UCSD-AML1 (cell line): ENCODE measurements at regions not wholly inside any gene's neighbourhood (a gene's known extent, or its start where the extent isn't known, plus 50 kb on each side); places are given as distances from the start of the nearest gene placed in this dataset.
"Not testable (repeated sequence)": the region's sequence is repeated elsewhere in the genome, so short reads cannot be mapped to it uniquely, and the experiment has no call there.

Source experiments
- DNase-seq: peaks from one replicate; lab custom pipeline; 2025; ENCODE audit not compliant: unreplicated experiment; lab: John Stamatoyannopoulos, UW

GRCh38 chrX:94329182-94329581 is 655.2 kb downstream of the FAM133A start:
- no peak for DNase-seq

- not testable (repeated sequence) for DNase-seq
These were observed 667.7 kb downstream of the FAM133A start for GRCh38 chrX:94341730-94342129.

- no peak for DNase-seq
These were observed 687.2 kb downstream of the FAM133A start for GRCh38 chrX:94361241-94361640.

GRCh38 chrX:94365736-94366135 is 691.7 kb downstream of the FAM133A start:
- no peak for DNase-seq

GRCh38 chrX:94366616-94367015 is 692.6 kb downstream of the FAM133A start:
- no peak for DNase-seq

GRCh38 chrX:94389044-94389443 is 715.0 kb downstream of the FAM133A start:
- no peak for DNase-seq

GRCh38 chrX:94400488-94400887 is 726.5 kb downstream of the FAM133A start:
- DNase-seq: no peak

- DNase-seq: no peak
These were observed 727.4 kb downstream of the FAM133A start for GRCh38 chrX:94401426-94401825.

- DNase-seq: no peak
These were observed 740.7 kb downstream of the FAM133A start for GRCh38 chrX:94414746-94415145.

- no peak for DNase-seq
These were observed 744.1 kb downstream of the FAM133A start for GRCh38 chrX:94418065-94418464.

GRCh38 chrX:94424456-94424855 is 750.5 kb downstream of the FAM133A start:
- DNase-seq: no peak

GRCh38 chrX:94430091-94430490 is 756.1 kb downstream of the FAM133A start:
- no peak for DNase-seq

- no peak for DNase-seq
These were observed 761.8 kb downstream of the FAM133A start for GRCh38 chrX:94435799-94436198.

- DNase-seq: no peak
These were observed 780.2 kb downstream of the FAM133A start for GRCh38 chrX:94454159-94454558.

- no peak for DNase-seq
These were observed 780.6 kb downstream of the FAM133A start for GRCh38 chrX:94454606-94455005.

- DNase-seq: no peak
These were observed 781.8 kb downstream of the FAM133A start for GRCh38 chrX:94455782-94456181.

- no peak for DNase-seq
These were observed 818.5 kb downstream of the FAM133A start for GRCh38 chrX:94492541-94492940.

- DNase-seq: no peak
These were observed 819.4 kb downstream of the FAM133A start for GRCh38 chrX:94493405-94493804.

GRCh38 chrX:94511564-94511963 is 837.6 kb downstream of the FAM133A start:
- no peak for DNase-seq

- DNase-seq: no peak
These were observed 841.0 kb downstream of the FAM133A start for GRCh38 chrX:94515009-94515408.

- DNase-seq: no peak
These were observed 850.9 kb downstream of the FAM133A start for GRCh38 chrX:94524867-94525266.

- no peak for DNase-seq
These were observed 871.7 kb downstream of the FAM133A start for GRCh38 chrX:94545722-94546121.

- DNase-seq: no peak
These were observed 877.8 kb downstream of the FAM133A start for GRCh38 chrX:94551831-94552230.

GRCh38 chrX:94560930-94561329 is 886.9 kb downstream of the FAM133A start:
- no peak for DNase-seq
